ENCODE measurements at regions not wholly inside any gene's neighbourhood (a gene's known extent, or its start where the extent isn't known, plus 50 kb on each side); places are given as distances from the start of the nearest gene placed in this dataset.
"Not testable (repeated sequence)": the region's sequence is repeated elsewhere in the genome, so short reads cannot be mapped to it uniquely, and the experiment has no call there.

GRCh38 chr5:124614836-124615385 lies 131.5 kb downstream of the ZNF608 start:
- DNase-seq: no peak

- no peak for DNase-seq
Measured at GRCh38 chr5:124614105-124614504, 132.3 kb downstream of the ZNF608 start.

GRCh38 chr5:124613273-124613953 lies 133.0 kb downstream of the ZNF608 start:
- no peak for DNase-seq

- DNase-seq: no peak
Measured at GRCh38 chr5:124612023-124612422, 134.4 kb downstream of the ZNF608 start.

GRCh38 chr5:124611262-124611661 lies 135.2 kb downstream of the ZNF608 start:
- DNase-seq: not testable (repeated sequence)

- not testable (repeated sequence) for DNase-seq
Measured at GRCh38 chr5:124609685-124610084, 136.8 kb downstream of the ZNF608 start.

GRCh38 chr5:124606543-124606942 lies 139.9 kb downstream of the ZNF608 start:
- DNase-seq: no peak

GRCh38 chr5:124606093-124606492 lies 140.3 kb downstream of the ZNF608 start:
- DNase-seq: no peak

GRCh38 chr5:124605541-124605940 lies 140.9 kb downstream of the ZNF608 start:
- DNase-seq: no peak

GRCh38 chr5:124604419-124604818 lies 142.0 kb downstream of the ZNF608 start:
- DNase-seq: no peak

- DNase-seq: no peak
Measured at GRCh38 chr5:124602925-124603650, 143.4 kb downstream of the ZNF608 start.

GRCh38 chr5:124599028-124599973 lies 147.1 kb downstream of the ZNF608 start:
- no peak for DNase-seq

- no peak for DNase-seq
Measured at GRCh38 chr5:124596595-124597421, 149.6 kb downstream of the ZNF608 start.

- DNase-seq: no peak
Measured at GRCh38 chr5:124593952-124594351, 152.5 kb downstream of the ZNF608 start.

GRCh38 chr5:124592891-124593290 lies 153.5 kb downstream of the ZNF608 start:
- DNase-seq: no peak

GRCh38 chr5:124591583-124591982 lies 154.9 kb downstream of the ZNF608 start:
- DNase-seq: no peak

- DNase-seq: no peak
Measured at GRCh38 chr5:124590686-124591085, 155.8 kb downstream of the ZNF608 start.

- no peak for DNase-seq
Measured at GRCh38 chr5:124587280-124587679, 159.2 kb downstream of the ZNF608 start.

- no peak for DNase-seq
Measured at GRCh38 chr5:124584991-124585715, 161.3 kb downstream of the ZNF608 start.

- DNase-seq: peak; percentile 48
Measured at GRCh38 chr5:124583469-124584350, 162.7 kb downstream of the ZNF608 start.

- DNase-seq: no peak
Measured at GRCh38 chr5:124582561-124582840, 163.9 kb downstream of the ZNF608 start.

Measured in hematopoietic multipotent progenitor cell treated with erythropoietin and hydrocortisone succinate and interleukin-3 and kit ligand, for 8 days (in vitro differentiated cells).